ENCODE measurements at regions not wholly inside any gene's neighbourhood (a gene's known extent, or its start where the extent isn't known, plus 50 kb on each side); places are given as distances from the start of the nearest gene placed in this dataset.
"Not testable (repeated sequence)": the region's sequence is repeated elsewhere in the genome, so short reads cannot be mapped to it uniquely, and the experiment has no call there.

DNA sequence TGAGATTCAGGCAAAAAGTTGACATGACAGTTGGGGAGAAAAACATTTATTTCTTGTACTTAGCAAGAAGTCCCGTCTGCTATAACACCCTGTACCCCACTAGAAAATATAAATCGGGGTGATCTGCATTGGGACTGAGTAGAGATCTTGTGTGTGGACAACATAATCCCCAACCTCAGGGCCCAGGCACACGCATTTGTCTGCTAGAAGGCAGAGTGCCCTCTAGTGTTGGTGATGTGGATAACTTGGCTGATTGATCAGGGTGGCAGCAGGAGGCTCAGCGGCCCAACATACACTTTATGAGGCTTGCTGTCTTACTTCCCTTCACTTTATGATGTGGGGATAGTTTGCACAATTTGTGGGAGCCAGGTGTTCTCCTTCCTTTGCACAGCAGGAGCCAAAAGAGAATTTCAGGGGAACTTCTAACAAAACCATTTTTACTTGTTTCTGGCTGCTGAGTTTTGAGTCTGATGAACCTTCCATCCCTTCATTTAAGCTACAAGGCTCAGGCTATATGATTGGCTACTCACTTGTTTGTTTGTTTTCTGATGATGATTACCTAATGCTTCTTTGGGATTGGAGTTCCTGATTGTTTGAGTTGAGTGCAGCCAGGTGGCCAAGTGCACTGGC, 263.2 kb downstream of the DMAC1 start:
- DNase-seq: peak; percentile 5

GRCh38 chr9:7534211-7534935, 265.2 kb downstream of the DMAC1 start:
- DNase-seq: no peak

DNA sequence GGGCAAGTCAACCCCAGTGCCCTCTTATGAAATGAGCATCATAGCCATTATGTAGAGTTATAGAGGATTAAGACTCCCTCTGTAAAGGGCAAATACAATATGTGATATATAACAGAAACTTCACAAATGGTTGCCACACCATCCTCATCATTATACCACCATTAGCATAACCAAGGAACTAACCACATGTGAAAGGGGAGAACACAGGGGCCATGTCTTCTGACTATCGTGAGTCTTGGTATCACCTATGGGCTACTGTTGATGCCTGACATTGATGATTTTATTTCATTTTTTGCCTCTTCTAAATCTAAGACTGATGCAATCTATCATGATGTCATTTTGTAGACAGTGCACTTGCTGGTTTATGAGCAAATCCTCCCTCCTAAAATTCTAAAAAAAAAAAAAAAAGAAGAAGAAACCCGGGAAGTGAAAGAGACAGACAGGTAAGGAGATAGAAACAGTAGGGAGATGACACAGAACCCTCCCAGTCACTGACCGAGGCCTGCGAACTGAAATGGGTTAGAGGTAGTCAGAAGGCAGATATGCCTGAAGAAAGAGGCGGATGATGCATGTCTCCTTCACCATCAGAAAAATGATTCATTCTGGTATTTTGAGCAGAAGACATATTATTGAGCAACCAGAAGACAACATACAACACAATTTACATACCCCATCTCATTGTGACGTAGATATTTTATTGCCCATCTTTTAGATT, 266.0 kb downstream of the DMAC1 start:
- no peak for DNase-seq

GRCh38 chr9:7523426-7524043, 276.0 kb downstream of the DMAC1 start:
- DNase-seq: no peak

DNA sequence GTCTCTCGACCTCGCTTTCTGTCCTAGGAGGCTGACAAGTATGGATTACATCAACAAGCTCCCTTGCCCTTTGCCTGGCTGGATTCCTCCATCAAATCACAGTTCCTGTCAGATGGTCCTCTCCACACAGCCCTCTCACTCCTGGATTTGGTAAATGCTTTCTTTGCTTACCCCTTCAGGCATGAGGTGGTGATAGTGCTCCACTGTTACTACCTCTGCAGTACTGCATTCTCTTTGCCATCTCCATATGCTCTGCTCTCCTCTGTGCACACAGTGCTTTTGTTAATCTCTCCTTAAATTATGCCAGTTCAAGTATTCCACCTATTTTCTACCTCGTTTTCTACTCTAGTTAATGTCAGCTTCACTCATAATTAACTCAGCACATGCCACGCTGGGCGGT, 279.2 kb downstream of the DMAC1 start:
- DNase-seq: no peak

- no peak for DNase-seq
Observed at GRCh38 chr9:7516376-7516775, 283.2 kb downstream of the DMAC1 start.

DNA sequence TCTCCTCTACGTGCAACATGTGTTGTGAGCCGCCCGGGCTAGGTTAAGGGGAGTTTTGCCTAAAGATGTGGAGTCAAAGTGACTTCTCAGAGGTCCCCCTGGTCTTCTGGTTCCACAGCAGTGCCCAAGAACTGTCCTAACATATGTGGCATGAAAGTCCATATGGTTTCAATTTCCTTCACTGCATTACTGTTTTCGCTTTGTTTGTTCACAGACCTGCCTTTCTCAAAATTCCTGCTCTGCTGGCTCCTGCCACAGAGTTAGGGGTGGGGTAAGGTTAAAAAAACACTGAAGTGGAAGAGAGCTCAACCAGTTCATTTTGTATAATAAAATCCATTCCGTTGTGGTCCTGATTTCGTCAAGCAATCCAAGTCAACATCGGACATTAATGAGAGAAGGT, 289.4 kb downstream of the DMAC1 start:
- no peak for DNase-seq

GRCh38 chr9:7509576-7510145, 289.9 kb downstream of the DMAC1 start:
- DNase-seq: no peak

DNA sequence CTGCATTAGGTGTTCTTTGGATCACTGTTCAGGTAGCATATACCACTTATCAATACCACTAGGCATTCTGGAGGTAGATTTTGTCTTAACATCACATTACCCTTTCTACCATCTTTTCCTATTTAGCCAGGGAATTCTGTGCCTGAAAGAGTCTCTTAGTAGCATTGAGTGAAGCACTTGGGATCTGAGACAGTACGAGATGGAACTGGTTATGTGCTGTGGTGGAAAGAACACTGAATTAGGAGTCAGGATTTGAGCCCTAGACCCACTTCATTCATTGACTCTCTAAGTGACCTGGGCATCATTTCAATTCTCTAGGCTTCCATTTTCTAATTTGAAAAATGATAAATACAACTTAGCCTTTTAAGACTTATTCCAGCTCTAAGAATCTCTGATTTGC, 291.1 kb downstream of the DMAC1 start:
- DNase-seq: no peak

DNA sequence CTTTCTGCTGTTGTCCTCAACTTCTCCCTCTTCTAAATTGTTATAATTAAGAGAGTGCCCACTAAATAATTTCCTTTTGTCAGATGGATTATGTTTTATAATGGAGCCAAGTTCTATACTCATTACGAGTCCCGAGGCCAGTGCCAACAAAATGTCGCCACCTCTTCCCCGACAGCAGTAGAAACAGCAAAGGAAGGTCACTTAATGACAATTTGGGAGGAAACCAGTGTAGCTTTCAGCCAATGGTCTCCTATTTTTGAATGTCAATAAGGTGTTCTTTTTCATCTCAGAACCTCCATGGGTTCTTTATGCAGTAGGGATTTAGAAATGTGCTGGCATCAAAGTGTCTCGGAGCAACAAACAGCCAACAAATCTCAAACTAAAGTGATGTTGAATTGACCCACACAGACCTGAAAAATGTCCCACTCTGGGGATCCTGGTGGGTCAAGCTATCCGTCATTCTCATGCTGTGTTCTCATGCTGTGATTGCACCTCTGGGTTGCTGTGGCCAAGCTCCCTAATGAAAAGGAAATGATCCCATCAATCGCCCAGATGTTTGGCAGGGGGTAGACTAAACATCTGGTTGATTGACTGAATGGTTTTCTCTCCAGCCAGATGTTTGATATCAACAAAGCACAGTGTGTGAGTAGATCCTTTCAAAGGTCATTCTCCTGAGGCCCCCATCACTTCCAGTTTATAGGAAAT, 291.9 kb downstream of the DMAC1 start:
- no peak for DNase-seq

DNA sequence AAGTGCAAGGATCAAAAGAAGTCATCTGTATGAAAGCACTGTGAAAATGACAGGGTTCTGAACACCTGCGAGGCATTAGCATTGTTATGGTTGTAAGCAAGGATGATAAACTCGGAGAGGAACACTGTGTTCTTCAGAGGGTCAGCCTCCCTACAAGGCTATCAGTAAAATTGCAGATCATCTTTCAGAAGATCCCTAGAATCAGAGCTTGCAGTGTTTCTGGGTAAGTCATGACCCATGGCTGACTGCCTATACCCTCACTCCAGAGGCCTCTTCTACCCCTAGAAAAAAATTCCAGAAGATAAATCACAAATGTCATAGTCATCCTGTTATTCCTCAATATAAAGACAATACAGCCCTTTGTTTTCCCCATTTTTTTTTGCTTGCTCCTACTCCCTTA, 292.6 kb downstream of the DMAC1 start:
- no peak for DNase-seq

DNA sequence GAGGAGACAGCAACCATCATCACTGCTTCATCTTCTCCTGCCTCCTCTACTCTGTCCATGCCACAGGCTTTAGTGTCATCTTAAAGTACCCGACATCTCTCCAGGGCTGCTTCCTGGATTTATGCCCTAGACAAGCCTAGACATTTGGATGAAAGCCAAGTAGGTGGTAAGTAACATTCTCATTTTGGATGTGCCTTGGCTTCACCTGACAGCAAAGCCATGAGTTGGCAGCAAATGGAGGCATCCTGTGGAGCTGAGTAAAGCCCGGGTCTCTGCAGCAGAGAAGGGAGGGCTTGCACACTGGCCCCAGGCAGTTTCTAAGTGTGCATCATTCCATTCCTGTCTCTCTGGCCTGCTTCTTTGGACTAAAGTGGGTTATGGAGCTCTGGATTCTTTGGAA, 299.1 kb downstream of the DMAC1 start:
- DNase-seq: peak; percentile 7

- no peak for DNase-seq
Observed at GRCh38 chr9:7491641-7492040, 307.9 kb downstream of the DMAC1 start.

GRCh38 chr9:7490317-7491108, 309.1 kb downstream of the DMAC1 start:
- no peak for DNase-seq

DNA sequence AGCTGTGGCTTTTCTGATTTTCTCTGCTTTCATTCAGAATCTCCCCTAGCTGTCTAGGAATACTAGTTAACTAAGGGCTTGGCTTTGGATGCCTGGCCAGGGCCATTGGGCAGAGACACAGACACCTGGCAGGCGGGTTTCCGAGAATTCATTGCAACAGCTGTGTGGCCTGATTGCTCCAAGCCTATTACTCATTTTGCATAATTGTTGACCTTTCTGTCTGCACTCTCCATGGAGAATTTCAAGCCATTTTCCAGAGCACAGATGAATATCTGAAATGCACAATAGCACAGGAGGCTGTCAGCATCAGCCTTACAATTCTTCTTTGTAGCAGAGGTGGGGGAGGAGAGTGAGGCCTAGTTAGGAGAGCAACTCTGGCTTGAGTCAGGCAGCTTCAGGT, 310.5 kb downstream of the DMAC1 start:
- DNase-seq: peak; percentile 8

DNA sequence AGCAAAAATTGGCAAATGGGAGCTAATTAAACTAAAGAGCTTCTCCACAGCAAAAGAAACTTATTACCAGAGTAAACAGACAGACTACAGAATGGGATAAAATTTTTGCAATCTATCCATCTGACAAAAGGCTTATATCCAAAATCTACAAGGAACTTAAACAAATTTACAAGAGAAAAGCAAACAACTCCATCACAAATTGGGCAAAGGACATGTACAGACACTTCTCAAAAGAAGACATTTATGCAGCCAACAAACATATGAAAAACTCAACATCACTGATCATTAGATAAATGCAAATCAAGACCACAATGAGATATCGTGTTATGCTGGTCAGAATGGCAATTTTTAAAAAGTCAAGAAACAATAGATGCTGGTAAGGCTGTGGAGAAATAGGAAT, 315.6 kb downstream of the DMAC1 start:
- not testable (repeated sequence) for DNase-seq

- DNase-seq: no peak
Observed at GRCh38 chr9:7481570-7481969, 318.0 kb downstream of the DMAC1 start.

GRCh38 chr9:7479300-7479699, 320.3 kb downstream of the DMAC1 start:
- no peak for DNase-seq

- DNase-seq: no peak
Observed at GRCh38 chr9:7478646-7479045, 320.9 kb downstream of the DMAC1 start.

- no peak for DNase-seq
Observed at GRCh38 chr9:7467186-7467585, 332.4 kb downstream of the DMAC1 start.

DNA sequence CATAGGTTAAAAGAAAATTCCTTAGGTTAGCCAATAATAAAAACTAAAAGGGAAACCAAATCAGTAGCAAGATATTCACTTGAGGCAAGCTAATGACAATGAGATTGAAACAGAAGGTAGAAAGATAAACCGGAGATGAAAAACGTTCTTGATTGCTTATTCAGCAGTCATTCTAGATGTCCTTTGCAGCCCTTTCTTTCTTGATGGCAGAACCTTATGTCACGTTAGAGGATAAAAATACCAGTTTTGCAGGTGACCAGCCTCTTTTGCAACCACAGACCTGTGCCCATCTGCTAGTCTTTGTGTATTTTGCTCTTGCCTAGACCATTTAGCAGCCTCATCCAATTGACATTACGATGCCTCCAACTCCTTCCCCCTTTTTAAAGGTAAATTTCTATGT, 337.8 kb downstream of the DMAC1 start:
- peak; percentile 1 for DNase-seq
